T-cell (primary cell): ENCODE measurements at regions not wholly inside any gene's neighbourhood (a gene's known extent, or its start where the extent isn't known, plus 50 kb on each side); places are given as distances from the start of the nearest gene placed in this dataset.

Experiments
- ATAC-seq, 4 experiments: fragments of 200-7000 bp in 3 of 4; fragments of 150-1000 bp in 1 of 4; cut with Tn5 transposase; replicated peaks in 1 of 4; 1 replicate in 3 of 4; 2 replicates in 1 of 4; pipeline ENCODE4 v1.10.0; 2021; ENCODE audit warnings: moderate library complexity in 3 of 4, mild to moderate bottlenecking in 2 of 4, moderate number of reproducible peaks in 1 of 4
- CTCF ChIA-PET, 2 donors: fragments of 300-600 bp; sonication (Branson Sonifier 250); formaldehyde crosslinking; loops; one replicate each; lab custom pipeline; 2022; ENCODE audit warnings: antibody characterized with exemption in 2 of 2; lab: Charles Lee
- POLR2A ChIA-PET, 2 donors: fragments of 300-600 bp; sonication (Branson Sonifier 250); formaldehyde crosslinking; loops; one replicate each; lab custom pipeline; 2022; ENCODE audit warnings: antibody characterized with exemption in 2 of 2; lab: Charles Lee
- DNase-seq, 35 experiments: peaks; one replicate each; pipeline versions ENCODE4 v3.0.0 to v3.0.0-alpha.2; 2013 to 2023
- H3K27ac ChIP-seq: one replicate; pipeline ENCODE4 v1.5.1; 2013; ENCODE audit warnings: low read length
- H3K27me3 ChIP-seq, 2 experiments: replicated peaks in 1 of 2; 1 replicate in 1 of 2; 2 replicates in 1 of 2; pipeline versions ENCODE4 v1.6.1 to v1.7.0; 2013; ENCODE audit warnings: low read length in 1 of 2, mixed read lengths in 1 of 2; ENCODE audit not compliant: control insufficient read depth in 2 of 2, insufficient read depth in 2 of 2; ENCODE audit errors: extremely low read depth in 1 of 2
- H3K36me3 ChIP-seq, 2 donors: 1 replicate in 1 of 2; 2 replicates in 1 of 2; pipeline versions ENCODE4 v1.6.1 to v1.7.0; 2013; ENCODE audit warnings: low read length in 1 of 2; ENCODE audit not compliant: control insufficient read depth in 2 of 2, insufficient read depth in 1 of 2; ENCODE audit errors: extremely low read depth in 1 of 2
- H3K4me1 ChIP-seq, 2 experiments: 1 replicate in 1 of 2; 2 replicates in 1 of 2; pipeline versions ENCODE4 v1.6.1 to v1.7.0; 2013; ENCODE audit warnings: low read length in 2 of 2, mixed read lengths in 1 of 2; ENCODE audit not compliant: insufficient read depth in 2 of 2, control insufficient read depth in 1 of 2; ENCODE audit errors: extremely low read depth in 1 of 2
- H3K4me3 ChIP-seq, 2 donors: 1 replicate in 1 of 2; 2 replicates in 1 of 2; pipeline versions ENCODE4 v1.5.1 to v1.7.0; 2013; ENCODE audit warnings: mild to moderate bottlenecking in 2 of 2, low read length in 1 of 2, moderate library complexity in 1 of 2; ENCODE audit not compliant: control insufficient read depth in 1 of 2; ENCODE audit errors: extremely low read depth in 1 of 2
- H3K9me3 ChIP-seq: 2 replicates; pipeline ENCODE4 v1.7.0; 2013
- H3K27ac Mint-ChIP-seq, 2 donors: one replicate each; pipeline ENCODE4 v1.8.0; 2020 to 2021; ENCODE audit warnings: mild to moderate bottlenecking in 2 of 2, mixed read lengths in 2 of 2
- H3K27me3 Mint-ChIP-seq, 2 donors: one replicate each; pipeline ENCODE4 v1.8.0; 2021 to 2022; ENCODE audit warnings: mixed read lengths in 2 of 2
- H3K36me3 Mint-ChIP-seq: one replicate; pipeline ENCODE4 v1.8.0; 2021; ENCODE audit warnings: mixed read lengths
- H3K4me1 Mint-ChIP-seq, 3 donors: one replicate each; pipeline ENCODE4 v1.8.0; 2020 to 2022; ENCODE audit warnings: mixed read lengths in 3 of 3, mild to moderate bottlenecking in 1 of 3
- H3K4me3 Mint-ChIP-seq, 3 donors: one replicate each; pipeline ENCODE4 v1.8.0; 2020 to 2022; ENCODE audit warnings: mild to moderate bottlenecking in 3 of 3, mixed read lengths in 3 of 3, moderate library complexity in 3 of 3
- H3K9me3 Mint-ChIP-seq, 3 donors: one replicate each; pipeline ENCODE4 v1.8.0; 2020 to 2022; ENCODE audit warnings: mixed read lengths in 3 of 3
- WGBS: methylation state at CpG from one replicate; pipeline ENCODE4 v1.1.5; 2013; ENCODE audit warnings: missing lambda C conversion rate; ENCODE audit not compliant: insufficient coverage; 5-methylcytosine and 5-hydroxymethylcytosine counted together

GRCh38 chr2:123047186-123047585 lies 977.9 kb upstream of the CNTNAP5 start:
- POLR2A ChIA-PET = no interaction called here
- CTCF ChIA-PET = no interaction called here

GRCh38 chr2:123051136-123051535 lies 974.0 kb upstream of the CNTNAP5 start:
- Mint-ChIP-seq H3K9me3 (peaks cover 3 to 28% (median 13%) of the 10 kb centered on the region in 3 donors), H3K4me1 (no peaks in the 10 kb centered on the region), H3K27ac (no peak overlapping the region), H3K4me3 (no peak overlapping the region), H3K27me3 (no peaks in the 10 kb centered on the region), H3K36me3 (no peaks in the 10 kb centered on the region)
- H3K4me3 ChIP-seq = no peak overlapping the region
- no CpG with 5 or more reads among the region's 2 CpGs for WGBS
- no peaks in the 10 kb centered on the region for H3K4me1 ChIP-seq
- ChIA-PET POLR2A (no interaction called here), CTCF (no interaction called here)
- no peaks in the 10 kb centered on the region for H3K36me3 ChIP-seq
- ATAC-seq = no peak
- no peaks in the 10 kb centered on the region for H3K27me3 ChIP-seq
- DNase-seq = no peak
- no peak overlapping the region for H3K27ac ChIP-seq
- no peaks in the 10 kb centered on the region for H3K9me3 ChIP-seq

More at GRCh38 chr2:123047186-123047585, 977.9 kb upstream of the CNTNAP5 start:
- H3K27me3 Mint-ChIP-seq = no peaks in the 10 kb centered on the region
- H3K4me3 Mint-ChIP-seq = no peak overlapping the region
- H3K27ac ChIP-seq = no peak overlapping the region
- H3K4me1 Mint-ChIP-seq = no peaks in the 10 kb centered on the region
- H3K36me3 Mint-ChIP-seq = no peaks in the 10 kb centered on the region
- no peak for DNase-seq
- H3K27ac Mint-ChIP-seq = no peak overlapping the region
- peaks cover 2 to 17% (median 10%) of the 10 kb centered on the region in 3 donors for H3K9me3 Mint-ChIP-seq
- H3K27me3 ChIP-seq = no peaks in the 10 kb centered on the region
- no peaks in the 10 kb centered on the region for H3K36me3 ChIP-seq
- no peaks in the 10 kb centered on the region for H3K4me1 ChIP-seq
- no peaks in the 10 kb centered on the region for H3K9me3 ChIP-seq
- ATAC-seq = no peak
- H3K4me3 ChIP-seq = no peak overlapping the region

- H3K9me3 Mint-ChIP-seq = peaks cover 9 to 42% (median 31%) of the 10 kb centered on the region in 3 donors
- POLR2A ChIA-PET = no interaction called here
- CTCF ChIA-PET = no interaction called here
- no peak for DNase-seq
- Histone ChIP-seq H3K27ac (no peak overlapping the region), H3K4me3 (no peak overlapping the region), H3K9me3 (no peaks in the 10 kb centered on the region), H3K4me1 (no peaks in the 10 kb centered on the region), H3K27me3 (no peaks in the 10 kb centered on the region), H3K36me3 (no peaks in the 10 kb centered on the region)
- H3K4me1 Mint-ChIP-seq = no peaks in the 10 kb centered on the region
- no peaks in the 10 kb centered on the region for H3K27me3 Mint-ChIP-seq
- H3K27ac Mint-ChIP-seq = no peak overlapping the region
- 67% methylated on average over 2 of the region's 2 CpGs for WGBS
- no peak for ATAC-seq
- H3K36me3 Mint-ChIP-seq = no peaks in the 10 kb centered on the region
- no peak overlapping the region for H3K4me3 Mint-ChIP-seq
Measured at GRCh38 chr2:123061534-123061933, 963.6 kb upstream of the CNTNAP5 start.

- CTCF ChIA-PET = no interaction called here
- Histone ChIP-seq H3K9me3 (no peaks in the 10 kb centered on the region), H3K27me3 (no peaks in the 10 kb centered on the region), H3K4me3 (no peak overlapping the region), H3K4me1 (no peaks in the 10 kb centered on the region), H3K36me3 (no peaks in the 10 kb centered on the region), H3K27ac (no peak overlapping the region)
- H3K4me3 Mint-ChIP-seq = no peak overlapping the region
- no peak overlapping the region for H3K27ac Mint-ChIP-seq
- 17% methylated on average over 1 of the region's 1 CpG for WGBS
- POLR2A ChIA-PET = no interaction called here
- peaks cover 9 to 26% (median 11%) of the 10 kb centered on the region in 3 donors for H3K9me3 Mint-ChIP-seq
- no peaks in the 10 kb centered on the region for H3K27me3 Mint-ChIP-seq
- ATAC-seq (no peak), DNase-seq (no peak)
- H3K36me3 Mint-ChIP-seq = no peaks in the 10 kb centered on the region
- H3K4me1 Mint-ChIP-seq = no peaks in the 10 kb centered on the region
Measured at GRCh38 chr2:123073371-123073770, 951.7 kb upstream of the CNTNAP5 start.

GRCh38 chr2:123073956-123074355 lies 951.1 kb upstream of the CNTNAP5 start:
- H3K27ac ChIP-seq = no peak overlapping the region
- no peak overlapping the region for H3K27ac Mint-ChIP-seq
- no peaks in the 10 kb centered on the region for H3K9me3 ChIP-seq
- no peak overlapping the region for H3K4me3 ChIP-seq
- H3K9me3 Mint-ChIP-seq = peaks cover 9 to 26% (median 11%) of the 10 kb centered on the region in 3 donors
- H3K36me3 Mint-ChIP-seq = no peaks in the 10 kb centered on the region
- H3K36me3 ChIP-seq = no peaks in the 10 kb centered on the region
- CTCF ChIA-PET = no interaction called here
- H3K27me3 Mint-ChIP-seq = no peaks in the 10 kb centered on the region
- H3K27me3 ChIP-seq = no peaks in the 10 kb centered on the region
- POLR2A ChIA-PET = no interaction called here
- DNase-seq (no peak), ATAC-seq (no peak)
- H3K4me1 Mint-ChIP-seq = no peaks in the 10 kb centered on the region
- H3K4me3 Mint-ChIP-seq = no peak overlapping the region
- H3K4me1 ChIP-seq = no peaks in the 10 kb centered on the region

- peaks cover 5 to 31% (median 16%) of the 10 kb centered on the region in 3 donors for H3K9me3 Mint-ChIP-seq
- H3K36me3 Mint-ChIP-seq = no peaks in the 10 kb centered on the region
- CTCF ChIA-PET = no interaction called here
- no peak overlapping the region for H3K4me3 Mint-ChIP-seq
- no peaks in the 10 kb centered on the region for H3K4me1 ChIP-seq
- no peak overlapping the region for H3K27ac ChIP-seq
- no CpG with 5 or more reads among the region's 2 CpGs for WGBS
- H3K27ac Mint-ChIP-seq = no peak overlapping the region
- no peak overlapping the region for H3K4me3 ChIP-seq
- H3K4me1 Mint-ChIP-seq = no peaks in the 10 kb centered on the region
- no peak for ATAC-seq
- no peaks in the 10 kb centered on the region for H3K27me3 Mint-ChIP-seq
- peaks cover 3% of the 10 kb centered on the region for H3K9me3 ChIP-seq
- no peak for DNase-seq
- no peaks in the 10 kb centered on the region for H3K27me3 ChIP-seq
- POLR2A ChIA-PET = no interaction called here
- H3K36me3 ChIP-seq = no peaks in the 10 kb centered on the region
Measured at GRCh38 chr2:123077101-123077500, 948.0 kb upstream of the CNTNAP5 start.

- H3K36me3 Mint-ChIP-seq = no peaks in the 10 kb centered on the region
- 60% methylated on average over 1 of the region's 3 CpGs for WGBS
- Histone ChIP-seq H3K4me3 (no peak overlapping the region), H3K9me3 (peaks cover 3% of the 10 kb centered on the region), H3K4me1 (no peaks in the 10 kb centered on the region), H3K27me3 (no peaks in the 10 kb centered on the region), H3K36me3 (no peaks in the 10 kb centered on the region), H3K27ac (no peak overlapping the region)
- H3K27ac Mint-ChIP-seq = no peak overlapping the region
- no peak overlapping the region for H3K4me3 Mint-ChIP-seq
- POLR2A ChIA-PET = interaction anchor here in 1 of 2 donors (0.6 kb wide), 1 partner anchor 31 kb away, joined by 3 read pairs; no protein-coding TSS in a partner anchor
- DNase-seq (no peak), ATAC-seq (no peak)
- H3K9me3 Mint-ChIP-seq = peaks cover 5 to 35% (median 10%) of the 10 kb centered on the region in 3 donors
- H3K4me1 Mint-ChIP-seq = no peaks in the 10 kb centered on the region
- CTCF ChIA-PET = no interaction called here
- H3K27me3 Mint-ChIP-seq = no peaks in the 10 kb centered on the region
Measured at GRCh38 chr2:123080331-123080730, 944.8 kb upstream of the CNTNAP5 start.
